CMK (cell line): ENCODE measurements at regions not wholly inside any gene's neighbourhood (a gene's known extent, or its start where the extent isn't known, plus 50 kb on each side); places are given as distances from the start of the nearest gene placed in this dataset.
A peak's percentile ranks its signal among the peaks of the same experiment; 100 is the strongest.

Source experiments
- DNase-seq: peaks from one replicate; pipeline ENCODE4 v3.0.0-alpha.2; 2010; ENCODE audit warnings: low read depth

DNA sequence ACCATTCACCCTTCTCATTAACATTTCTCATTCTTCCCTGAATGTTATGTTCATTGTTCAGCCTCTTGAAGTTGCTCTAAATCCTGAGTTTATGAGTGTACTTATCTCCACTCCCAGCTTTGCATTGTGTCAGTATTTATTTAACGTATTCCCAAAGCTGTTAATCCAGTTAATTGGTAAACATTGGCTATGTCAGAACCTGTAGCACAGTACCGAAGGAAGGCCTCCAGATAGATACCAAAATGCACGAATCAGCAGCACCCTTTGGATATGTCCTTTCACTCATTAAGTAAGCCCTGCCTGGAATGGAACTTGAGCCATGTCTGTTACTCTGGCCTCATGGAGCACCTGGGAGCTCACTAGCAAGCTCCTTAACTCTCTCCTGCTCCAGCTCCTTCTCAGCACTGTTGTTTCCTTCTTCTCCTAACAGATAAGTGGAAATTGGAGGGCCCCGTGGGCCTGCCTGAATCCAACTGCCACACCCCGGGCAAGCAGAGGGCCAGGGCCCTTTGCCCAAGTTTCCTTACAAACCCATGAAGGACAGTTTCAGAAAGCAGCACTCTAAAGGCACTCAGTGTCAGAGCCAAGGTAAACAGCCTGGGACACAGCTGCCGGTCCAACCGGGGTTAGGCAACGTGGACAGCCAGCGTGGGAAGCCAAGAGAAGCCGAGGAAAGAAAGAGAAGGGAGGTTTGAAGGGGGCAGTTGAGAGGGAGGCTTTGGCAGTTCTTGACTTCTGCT is 155.0 kb upstream of the SERP2 start:
- DNase-seq = no peak

DNA sequence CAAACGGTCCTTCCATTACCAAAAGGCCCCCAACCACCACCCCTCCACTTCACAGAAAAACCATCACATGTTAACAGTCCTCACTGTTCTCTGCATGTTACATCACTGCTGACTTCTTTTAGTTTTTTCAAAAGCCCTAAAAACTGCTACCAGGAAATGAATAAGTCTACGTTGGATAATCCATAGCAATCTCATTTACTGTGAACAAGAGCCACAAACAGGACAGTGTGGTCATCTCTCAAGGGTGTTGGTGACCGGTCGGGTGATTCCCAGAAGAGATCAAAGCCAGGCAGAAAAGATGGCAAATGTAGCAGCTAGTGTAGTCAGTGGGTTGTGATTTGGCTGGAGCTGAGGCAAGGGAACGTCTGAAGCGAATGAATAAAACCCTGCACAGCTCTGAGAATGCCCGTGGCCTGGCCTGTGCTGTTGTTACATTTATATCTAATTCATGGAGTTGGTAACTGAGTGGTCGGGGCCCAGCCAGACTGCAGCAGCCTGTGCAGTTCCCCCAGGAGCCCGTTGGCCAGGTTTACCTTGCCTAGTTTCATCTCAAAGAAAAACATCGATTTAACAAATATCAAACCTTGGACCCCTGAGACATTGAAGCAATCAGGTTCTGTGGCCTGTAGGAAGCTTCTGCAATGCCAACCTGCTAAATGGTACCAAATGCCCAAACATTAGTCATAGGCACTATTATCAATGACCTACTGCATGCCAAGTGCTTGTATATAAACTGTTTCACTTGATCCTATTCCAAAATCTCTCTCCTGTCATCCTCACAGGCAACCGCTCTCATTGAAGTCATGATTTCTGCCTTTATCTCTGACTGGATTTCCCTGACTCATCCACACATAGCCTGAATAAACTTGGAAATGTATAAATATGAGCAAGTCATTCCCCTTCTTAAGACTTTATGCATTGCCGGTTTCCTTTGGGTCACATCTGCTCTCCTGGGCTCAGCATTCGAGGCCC is 153.8 kb upstream of the SERP2 start:
- no peak for DNase-seq

DNA sequence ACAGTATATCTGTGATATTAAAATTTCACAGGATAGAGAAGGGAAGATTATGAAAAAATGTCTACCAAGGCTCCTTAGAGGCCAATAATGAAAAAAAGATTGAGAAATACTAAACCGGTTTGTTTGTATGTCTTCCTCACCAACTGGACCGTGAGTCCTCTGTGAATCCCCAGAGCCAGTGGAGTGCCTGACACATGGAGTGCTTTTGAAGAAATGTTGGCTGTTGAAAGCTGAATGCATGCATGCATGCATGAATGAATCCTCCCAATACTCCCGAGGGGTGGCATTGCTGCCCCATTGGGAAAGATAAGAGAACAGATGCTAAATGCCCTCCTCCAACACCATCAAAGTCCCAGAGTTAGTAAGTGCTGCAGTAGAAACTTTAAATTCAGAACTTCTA is 152.7 kb upstream of the SERP2 start:
- DNase-seq = no peak

DNA sequence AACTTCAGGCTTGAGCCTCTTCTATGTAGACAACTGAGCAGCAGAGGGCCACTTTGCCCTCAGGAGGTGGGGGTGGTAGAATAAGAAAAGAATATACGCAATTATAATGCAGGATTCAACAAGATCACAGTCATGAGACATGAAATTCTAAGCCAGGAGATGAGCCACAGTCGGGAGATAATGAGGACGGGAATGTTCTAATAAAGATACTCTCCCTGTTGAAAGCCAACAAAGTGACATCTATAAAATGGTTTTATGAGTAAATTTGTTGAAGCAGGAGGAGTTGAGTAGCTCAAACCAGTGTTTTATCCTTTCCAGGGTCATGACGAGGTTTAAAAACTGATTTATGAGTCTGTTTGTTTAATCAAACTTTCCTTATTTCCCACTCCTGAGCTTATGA is 152.0 kb upstream of the SERP2 start:
- no peak for DNase-seq

DNA sequence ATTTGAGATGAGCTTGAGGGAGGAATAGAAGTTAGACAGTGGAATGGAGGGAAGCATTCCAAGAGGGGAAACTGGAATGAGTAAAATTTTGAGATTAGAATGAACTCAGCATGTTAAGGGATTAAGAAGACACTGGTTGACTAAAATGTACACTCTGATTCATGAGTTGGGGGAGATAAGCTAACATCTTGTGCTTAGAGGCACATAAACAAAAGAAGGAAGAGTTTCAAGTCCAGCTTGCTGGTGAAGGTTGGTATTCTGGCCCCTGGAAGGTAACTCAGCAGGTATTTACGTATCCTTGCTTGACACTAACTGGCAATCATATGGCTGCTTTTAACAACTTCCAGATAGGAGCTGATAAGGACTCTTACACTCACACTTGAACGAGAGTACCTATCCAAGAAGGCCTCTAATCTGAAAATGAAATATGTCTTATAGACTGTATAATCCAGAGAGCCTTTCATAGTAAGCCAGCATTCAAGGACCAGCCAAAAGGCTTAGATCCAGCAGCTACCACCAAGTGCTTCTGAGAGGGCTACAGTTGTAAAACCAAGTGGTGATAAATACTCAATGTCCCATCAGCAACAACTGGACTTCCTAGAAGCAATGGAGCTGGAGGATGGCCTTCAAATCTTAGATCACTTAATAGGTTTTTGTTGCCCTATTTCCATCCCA is 149.7 kb upstream of the SERP2 start:
- no peak for DNase-seq

DNA sequence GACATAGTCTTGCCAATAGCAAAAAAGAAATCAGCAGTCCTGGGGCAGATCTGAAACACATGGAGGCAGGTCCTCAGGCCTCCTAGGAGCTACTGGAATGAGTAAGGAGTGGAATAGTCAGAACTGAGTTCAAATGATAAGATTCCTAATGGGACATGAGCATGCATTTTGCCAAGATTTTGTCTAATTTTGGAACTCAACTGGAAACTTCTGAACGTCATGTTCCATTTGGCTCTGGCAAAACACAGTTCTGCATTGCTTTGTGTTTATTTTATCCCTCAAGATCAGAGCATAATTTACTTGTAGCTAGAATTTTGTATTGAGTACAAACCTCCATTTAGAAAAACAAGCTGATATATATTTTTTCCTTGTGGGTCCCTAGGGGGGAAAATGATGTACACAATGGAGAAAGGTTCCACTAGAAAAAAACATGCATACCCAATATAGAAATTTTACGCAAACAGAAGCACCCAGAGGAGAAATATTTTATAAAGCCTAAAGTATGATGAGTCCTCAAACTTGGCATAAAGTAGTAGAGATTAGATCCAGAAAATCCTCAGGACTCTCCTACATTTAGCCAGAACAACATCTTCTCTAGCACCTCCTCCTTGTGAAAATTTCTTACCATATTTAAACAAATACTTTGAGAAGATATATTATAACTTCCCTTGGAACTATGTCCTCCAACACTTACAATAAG is 149.0 kb upstream of the SERP2 start:
- DNase-seq = no peak

- DNase-seq = no peak
Observed at GRCh38 chr13:44229371-44230030, 144.1 kb upstream of the SERP2 start.

DNA sequence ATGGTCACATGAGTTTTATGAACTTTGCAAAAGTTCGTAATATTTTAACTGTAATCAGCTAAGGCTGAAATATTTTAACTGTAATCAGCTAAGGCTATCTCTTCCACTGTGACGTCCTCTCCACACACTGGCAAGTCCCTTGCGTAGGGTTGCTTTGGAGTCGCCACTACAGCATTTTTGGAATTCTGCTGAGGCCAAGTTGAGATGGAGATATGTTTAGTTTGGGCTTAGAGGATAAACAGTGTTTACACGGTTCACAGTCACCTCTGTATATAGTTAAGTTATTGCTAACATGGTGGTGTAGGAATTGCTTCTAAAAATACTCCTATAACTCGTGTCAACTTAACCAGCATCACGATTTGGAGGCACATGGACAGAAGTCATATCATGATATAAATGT is 143.6 kb upstream of the SERP2 start:
- no peak for DNase-seq

DNA sequence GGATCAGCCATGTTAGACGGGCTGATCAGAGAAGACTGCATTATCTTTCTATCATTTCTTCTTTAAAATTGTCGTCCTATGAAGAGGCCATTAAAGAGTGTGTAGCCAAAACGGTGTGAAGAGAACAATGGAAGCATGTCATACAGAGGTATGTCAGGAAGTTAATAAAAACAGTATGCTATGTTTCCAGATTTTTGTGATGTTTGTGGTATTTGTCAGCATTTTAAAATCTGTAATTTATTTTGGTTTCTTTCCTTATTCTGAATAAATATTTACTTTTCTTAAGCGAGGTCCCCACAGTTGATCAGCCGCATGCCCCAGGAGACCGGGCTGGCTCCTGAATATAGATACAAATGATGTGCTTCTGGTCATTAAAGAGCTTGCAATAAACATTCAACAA is 142.9 kb upstream of the SERP2 start:
- no peak for DNase-seq

GRCh38 chr13:44231786-44232516 is 141.7 kb upstream of the SERP2 start:
- DNase-seq = no peak

DNA sequence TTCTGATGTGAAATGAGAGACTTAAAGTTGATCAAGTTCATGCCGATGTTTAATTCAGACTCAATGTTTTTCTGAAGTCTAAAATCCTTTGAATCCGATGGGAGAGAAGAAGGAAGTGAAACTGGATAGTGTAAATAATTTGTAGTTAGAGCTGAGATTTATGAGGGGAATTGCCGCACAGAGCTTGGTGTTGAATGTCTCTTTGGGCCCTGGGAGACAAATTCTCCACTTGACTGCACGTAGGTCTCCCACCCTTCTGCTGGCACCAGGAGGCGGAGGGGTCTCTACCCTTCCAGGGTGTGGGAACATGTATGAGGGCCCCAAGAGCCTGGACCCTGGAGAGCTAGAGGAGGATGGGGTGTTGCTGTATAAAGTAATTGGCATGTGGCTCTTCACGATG is 140.8 kb upstream of the SERP2 start:
- DNase-seq = no peak

DNA sequence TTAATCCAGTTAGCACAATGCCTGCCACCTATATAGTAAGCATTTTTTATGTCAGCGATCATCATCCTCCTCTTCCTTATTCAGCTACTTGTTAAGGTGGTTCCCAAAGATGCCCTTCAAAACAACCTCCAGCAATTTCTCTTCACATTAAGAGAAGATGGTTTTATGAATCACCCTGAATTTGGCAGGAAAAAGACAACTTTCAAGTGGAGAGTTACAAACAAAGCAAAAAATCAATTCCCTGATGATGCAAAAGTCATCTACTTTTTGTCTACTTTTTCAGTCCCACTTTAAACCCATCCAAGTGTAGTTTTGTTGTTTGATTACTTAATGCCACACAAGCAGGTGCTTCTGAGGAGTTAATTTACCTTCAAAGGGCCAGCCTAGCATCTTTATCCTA is 139.1 kb upstream of the SERP2 start:
- DNase-seq = no peak

DNA sequence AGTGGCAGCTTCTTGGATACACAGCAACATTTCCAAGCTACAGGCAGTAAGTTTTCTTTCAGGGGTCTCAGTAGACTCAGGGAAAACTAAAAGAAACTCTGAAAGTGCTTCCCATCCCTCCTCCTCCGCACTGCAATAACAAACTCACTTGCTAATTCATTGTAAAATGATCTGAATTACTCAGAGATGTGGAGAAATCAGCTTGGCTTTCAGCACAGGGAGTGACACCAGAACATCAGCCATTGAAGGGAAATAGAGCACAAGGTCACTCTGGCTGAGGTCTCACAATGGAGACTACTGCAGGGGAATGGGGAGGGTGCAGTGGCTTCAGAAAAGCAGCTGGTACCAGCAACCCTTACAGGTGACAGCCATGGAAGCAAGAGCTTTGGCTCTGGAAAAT is 137.3 kb upstream of the SERP2 start:
- DNase-seq = no peak

- DNase-seq = peak; percentile 36
Observed at GRCh38 chr13:44236801-44237207, 136.8 kb upstream of the SERP2 start.

DNA sequence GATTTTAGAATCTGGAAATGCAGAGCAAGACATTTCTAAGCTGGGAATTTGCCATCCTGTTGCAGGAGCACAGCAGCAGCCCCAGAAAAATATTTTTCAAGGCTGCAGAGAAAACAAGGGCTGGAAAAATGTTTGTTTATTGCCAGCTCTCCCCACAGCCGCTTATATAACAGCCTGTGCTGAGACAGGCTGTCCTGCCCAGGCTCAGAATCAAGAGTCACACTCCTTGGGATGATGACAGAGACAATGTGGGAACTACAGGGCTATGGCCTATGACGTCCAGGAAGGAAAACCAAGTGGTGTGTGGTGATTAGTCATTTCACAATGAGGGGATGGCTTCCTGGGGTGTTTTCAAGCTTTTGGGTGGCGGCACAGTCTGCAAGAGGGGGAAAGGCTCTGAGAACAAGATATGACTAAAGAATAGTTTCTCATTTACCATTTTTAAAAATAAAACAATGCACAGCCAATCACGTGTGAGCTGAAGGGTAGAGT is 136.3 kb upstream of the SERP2 start:
- DNase-seq = no peak

DNA sequence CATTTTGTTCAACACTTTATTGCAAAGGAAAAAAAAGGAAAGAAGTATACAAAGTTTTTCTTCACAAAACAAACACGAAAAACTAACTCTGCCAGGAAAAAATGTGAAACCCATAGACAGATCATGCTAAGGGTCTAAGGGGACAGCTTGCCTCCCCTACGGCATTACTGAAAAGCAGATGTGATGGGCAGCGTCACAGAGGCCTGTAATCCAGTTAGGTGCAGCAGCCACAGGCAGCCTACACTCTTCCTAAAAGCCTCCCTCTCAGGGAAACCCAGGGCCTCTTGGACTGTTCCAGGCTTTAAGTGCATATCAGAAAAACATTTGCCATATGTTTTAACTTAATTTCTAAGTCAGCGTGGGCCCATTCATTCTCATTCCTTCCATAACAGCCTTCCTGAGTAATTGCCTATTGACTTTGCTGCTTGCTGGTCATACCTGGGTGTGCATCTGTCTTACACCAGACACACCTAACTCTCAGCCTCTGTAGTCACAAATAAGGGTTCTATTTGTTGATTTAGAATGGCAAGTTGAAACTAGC is 135.7 kb upstream of the SERP2 start:
- DNase-seq = no peak

GRCh38 chr13:44240611-44241145 is 132.9 kb upstream of the SERP2 start:
- no peak for DNase-seq

DNA sequence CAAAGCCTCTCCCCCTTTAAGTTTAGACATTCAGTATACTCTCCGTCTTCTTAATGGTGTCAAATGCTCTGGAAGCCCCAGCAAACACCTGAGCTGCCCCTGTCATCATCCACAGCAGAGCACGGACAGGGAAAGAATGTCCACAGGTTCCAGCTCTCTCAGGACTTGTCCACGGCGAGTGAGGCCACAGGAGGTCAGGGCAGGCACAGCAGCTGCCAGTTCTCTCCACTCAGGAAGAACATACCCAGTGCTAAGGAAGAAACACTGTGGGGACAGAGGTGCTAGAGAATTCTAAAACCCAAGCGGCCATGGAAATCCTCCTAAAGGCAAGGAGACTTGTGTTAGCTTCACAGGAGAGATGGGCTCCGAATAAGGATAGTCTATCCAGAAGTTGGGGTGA is 132.0 kb upstream of the SERP2 start:
- no peak for DNase-seq

- no peak for DNase-seq
Observed at GRCh38 chr13:44242766-44243165, 130.9 kb upstream of the SERP2 start.

DNA sequence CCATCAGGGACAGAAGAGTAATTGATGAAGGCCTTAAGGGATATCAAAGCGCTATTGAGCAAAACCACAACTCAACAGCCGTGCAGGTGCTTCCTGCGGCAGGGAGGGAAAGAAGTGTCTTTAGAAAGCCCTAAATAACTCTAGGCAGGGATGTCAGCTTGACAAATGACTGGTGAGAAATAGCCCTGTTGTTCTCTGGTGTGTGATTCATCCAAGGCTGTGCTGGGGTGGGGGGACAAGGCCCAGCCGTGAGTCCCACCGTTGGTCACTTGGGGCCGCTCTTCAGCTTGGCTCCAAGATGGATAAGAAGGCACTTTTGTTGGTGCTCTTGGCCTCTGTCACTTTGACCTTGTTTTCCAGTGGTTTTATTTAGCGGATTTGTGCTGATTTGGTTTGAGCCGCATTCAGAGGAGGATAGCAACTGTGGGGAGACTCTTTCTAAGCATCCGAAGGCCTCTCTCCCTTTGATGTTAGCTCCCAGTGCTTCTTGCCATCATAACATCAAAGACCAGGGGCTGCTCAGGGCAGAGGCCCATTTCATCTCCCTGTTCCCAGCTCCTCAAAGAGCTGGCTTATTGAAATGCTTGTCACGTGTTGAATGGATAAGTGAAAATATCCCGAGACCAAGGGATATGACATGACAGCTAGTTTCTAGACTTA is 130.3 kb upstream of the SERP2 start:
- DNase-seq = no peak
